ENCODE measurements at regions not wholly inside any gene's neighbourhood (a gene's known extent, or its start where the extent isn't known, plus 50 kb on each side); places are given as distances from the start of the nearest gene placed in this dataset.
"Not testable (repeated sequence)": the region's sequence is repeated elsewhere in the genome, so short reads cannot be mapped to it uniquely, and the experiment has no call there.

- no peak for DNase-seq
Observed at GRCh38 chr13:62131604-62132003, 716.0 kb upstream of the PCDH20 start.

- DNase-seq, result no peak
Observed at GRCh38 chr13:62130062-62130970, 714.7 kb upstream of the PCDH20 start.

GRCh38 chr13:62129000-62129551, 713.4 kb upstream of the PCDH20 start:
- no peak for DNase-seq

GRCh38 chr13:62126400-62126799, 710.8 kb upstream of the PCDH20 start:
- no peak for DNase-seq

GRCh38 chr13:62125451-62125850, 709.8 kb upstream of the PCDH20 start:
- DNase-seq, result no peak

GRCh38 chr13:62123409-62123808, 707.8 kb upstream of the PCDH20 start:
- no peak for DNase-seq

- DNase-seq, result no peak
Observed at GRCh38 chr13:62122434-62122833, 706.8 kb upstream of the PCDH20 start.

- no peak for DNase-seq
Observed at GRCh38 chr13:62119739-62120700, 704.4 kb upstream of the PCDH20 start.

- no peak for DNase-seq
Observed at GRCh38 chr13:62115831-62116230, 700.2 kb upstream of the PCDH20 start.

- DNase-seq, result no peak
Observed at GRCh38 chr13:62113179-62113578, 697.5 kb upstream of the PCDH20 start.

- DNase-seq, result no peak
Observed at GRCh38 chr13:62110079-62110478, 694.4 kb upstream of the PCDH20 start.

- not testable (repeated sequence) for DNase-seq
Observed at GRCh38 chr13:62104136-62104535, 688.5 kb upstream of the PCDH20 start.

GRCh38 chr13:62096652-62097051, 681.0 kb upstream of the PCDH20 start:
- DNase-seq, result no peak

GRCh38 chr13:62094932-62095331, 679.3 kb upstream of the PCDH20 start:
- DNase-seq, result no peak

- no peak for DNase-seq
Observed at GRCh38 chr13:62093984-62094780, 678.5 kb upstream of the PCDH20 start.

GRCh38 chr13:62092949-62093348, 677.3 kb upstream of the PCDH20 start:
- no peak for DNase-seq

- DNase-seq, result no peak
Observed at GRCh38 chr13:62092536-62092935, 676.9 kb upstream of the PCDH20 start.

GRCh38 chr13:62088165-62088564, 672.5 kb upstream of the PCDH20 start:
- DNase-seq, result no peak

GRCh38 chr13:62087124-62087523, 671.5 kb upstream of the PCDH20 start:
- no peak for DNase-seq

GRCh38 chr13:62085337-62086229, 669.9 kb upstream of the PCDH20 start:
- DNase-seq, result no peak

- DNase-seq, result no peak
Observed at GRCh38 chr13:62084728-62085127, 669.1 kb upstream of the PCDH20 start.
